HEK293 (cell line): ENCODE measurements at regions not wholly inside any gene's neighbourhood (a gene's known extent, or its start where the extent isn't known, plus 50 kb on each side); places are given as distances from the start of the nearest gene placed in this dataset.

Source experiments
- CTCF ChIA-PET: fragments of 350-600 bp; formaldehyde crosslinking; extraction: SDS; loops from one replicate; lab custom pipeline; 2021; ENCODE audit warnings: antibody characterized with exemption; lab: Yijun Ruan, JAX
- POLR2A ChIA-PET: fragments of 300-600 bp; formaldehyde crosslinking; extraction: SDS; loops from one replicate; lab custom pipeline; 2020; ENCODE audit warnings: antibody characterized with exemption, inconsistent platforms; lab: Yijun Ruan, JAX
- H3K27ac ChIP-seq: fragments of 200-500 bp; sonication (Bioruptor generic); 2 replicates; pipeline ENCODE4 v1.5.1; 2014; ENCODE audit warnings: low read depth, low read length, control low read depth, inconsistent platforms; ENCODE audit errors: extremely low read depth
- H3K36me3 ChIP-seq, 2 experiments: fragments of 200-500 bp in 1 of 2; sonication (Bioruptor generic) in 1 of 2; 1 replicate in 1 of 2; 2 replicates in 1 of 2; pipeline ENCODE4 v1.5.1; 2014 to 2017; ENCODE audit warnings: inconsistent platforms in 2 of 2, low read length in 2 of 2; ENCODE audit not compliant: control insufficient read depth in 2 of 2, insufficient read depth in 1 of 2
- H3K4me1 ChIP-seq: fragments of 200-500 bp; sonication (Bioruptor generic); 2 replicates; pipeline ENCODE4 v1.5.1; 2014; ENCODE audit warnings: mild to moderate bottlenecking, low read length, inconsistent platforms; ENCODE audit not compliant: control insufficient read depth, insufficient read depth
- H3K4me3 ChIP-seq: 2 replicates; pipeline ENCODE4 v1.5.1; 2011; ENCODE audit warnings: low read depth, mild to moderate bottlenecking, control low read depth, low read length, moderate library complexity
- H3K9me3 ChIP-seq: fragments of 200-500 bp; sonication (Bioruptor generic); 2 replicates; pipeline ENCODE4 v1.5.1; 2014; ENCODE audit warnings: low read depth, low read length, inconsistent platforms; ENCODE audit not compliant: control insufficient read depth, insufficient read depth
- BCL11A ChIP-seq: fragments of 450-650 bp; formaldehyde crosslinking; IDR thresholded peaks from 2 replicates; pipeline ENCODE4 v1.5.1; 2016; ENCODE audit warnings: low read depth, missing biosample characterization, missing genetic modification characterization
- ELK4 ChIP-seq: IDR thresholded peaks from 2 replicates; pipeline ENCODE4 v1.6.1; 2011; ENCODE audit warnings: mild to moderate bottlenecking, low read depth, low read length, borderline replicate concordance
- KLF17 ChIP-seq: fragments of 450-650 bp; formaldehyde crosslinking; IDR thresholded peaks from 2 replicates; pipeline ENCODE4 v1.5.1; 2016; ENCODE audit warnings: missing biosample characterization, missing genetic modification characterization
- PATZ1 ChIP-seq: fragments of 450-650 bp; formaldehyde crosslinking; IDR thresholded peaks from 2 replicates; pipeline ENCODE4 v1.5.1; 2016; ENCODE audit warnings: missing biosample characterization, missing genetic modification characterization
- PBX3 ChIP-seq: sonication (generic); formaldehyde crosslinking; IDR thresholded peaks from 2 replicates; pipeline ENCODE4 v1.8.1; 2022; ENCODE audit warnings: mild to moderate bottlenecking, moderate library complexity, missing genetic modification reagents
- SCRT2 ChIP-seq: fragments of 450-650 bp; formaldehyde crosslinking; IDR thresholded peaks from 2 replicates; pipeline ENCODE4 v1.5.1; 2016; ENCODE audit warnings: missing biosample characterization, missing genetic modification characterization
- SETDB1 ChIP-seq: IDR thresholded peaks from one replicate; pipeline ENCODE4 v1.6.1; 2017; ENCODE audit warnings: mild to moderate bottlenecking, low read length, moderate library complexity, mixed read lengths; ENCODE audit not compliant: insufficient read length
- SP7 ChIP-seq: fragments of 450-650 bp; formaldehyde crosslinking; IDR thresholded peaks from 2 replicates; pipeline ENCODE4 v1.5.1; 2016; ENCODE audit warnings: missing biosample characterization, missing genetic modification characterization
- ZBTB17 ChIP-seq: fragments of 450-650 bp; formaldehyde crosslinking; IDR thresholded peaks from 2 replicates; pipeline ENCODE4 v1.5.1; 2016; ENCODE audit warnings: missing biosample characterization, missing genetic modification characterization
- ZBTB7A ChIP-seq: fragments of 450-650 bp; formaldehyde crosslinking; IDR thresholded peaks from 2 replicates; pipeline ENCODE4 v1.5.1; 2016; ENCODE audit warnings: low read depth, missing biosample characterization, missing genetic modification characterization
- ZNF112 ChIP-seq: fragments of 450-650 bp; formaldehyde crosslinking; IDR thresholded peaks from 2 replicates; pipeline ENCODE4 v1.5.0; 2017; ENCODE audit warnings: missing biosample characterization, missing genetic modification characterization
- ZNF23 ChIP-seq: fragments of 450-650 bp; formaldehyde crosslinking; IDR thresholded peaks from 2 replicates; pipeline ENCODE4 v1.5.1; 2016; ENCODE audit warnings: missing biosample characterization, missing genetic modification characterization, borderline replicate concordance
- ZNF248 ChIP-seq: fragments of 450-650 bp; formaldehyde crosslinking; IDR thresholded peaks from 2 replicates; pipeline ENCODE4 v1.5.1; 2017; ENCODE audit warnings: missing biosample characterization, missing genetic modification characterization
- ZNF366 ChIP-seq: fragments of 450-650 bp; formaldehyde crosslinking; conservative IDR thresholded peaks from 2 replicates; pipeline ENCODE4 v1.5.1; 2016; ENCODE audit warnings: missing biosample characterization, missing genetic modification characterization
- ZNF530 ChIP-seq: fragments of 450-650 bp; formaldehyde crosslinking; IDR thresholded peaks from 2 replicates; pipeline ENCODE4 v1.5.1; 2016; ENCODE audit warnings: low read depth, missing biosample characterization, missing genetic modification characterization
- ZNF621 ChIP-seq: fragments of 450-650 bp; formaldehyde crosslinking; IDR thresholded peaks from 2 replicates; pipeline ENCODE4 v1.5.1; 2017; ENCODE audit warnings: missing biosample characterization, missing genetic modification characterization
- ZNF624 ChIP-seq: fragments of 450-650 bp; formaldehyde crosslinking; IDR thresholded peaks from 2 replicates; pipeline ENCODE4 v1.5.1; 2017; ENCODE audit warnings: missing biosample characterization, missing genetic modification characterization
- ZNF707 ChIP-seq: fragments of 450-650 bp; formaldehyde crosslinking; IDR thresholded peaks from 2 replicates; pipeline ENCODE4 v1.5.1; 2016; ENCODE audit warnings: missing biosample characterization, missing genetic modification characterization
- ZNF843 ChIP-seq: fragments of 450-650 bp; formaldehyde crosslinking; IDR thresholded peaks from 2 replicates; pipeline ENCODE4 v1.5.1; 2016; ENCODE audit warnings: missing biosample characterization, missing genetic modification characterization
- ZSCAN23 ChIP-seq: fragments of 450-650 bp; formaldehyde crosslinking; IDR thresholded peaks from 2 replicates; pipeline ENCODE4 v1.5.1; 2016; ENCODE audit warnings: missing biosample characterization, missing genetic modification characterization
- ZSCAN5A ChIP-seq: fragments of 450-650 bp; formaldehyde crosslinking; IDR thresholded peaks from 2 replicates; pipeline ENCODE4 v1.5.1; 2016; ENCODE audit warnings: missing biosample characterization, missing genetic modification characterization
- TF ChIP-seq, protein P1 (sequence below): fragments of 450-650 bp; formaldehyde crosslinking; conservative IDR thresholded peaks from 2 replicates; pipeline ENCODE4 v1.5.1; 2016; ENCODE audit warnings: low read depth, missing biosample characterization, missing genetic modification characterization

DNA sequence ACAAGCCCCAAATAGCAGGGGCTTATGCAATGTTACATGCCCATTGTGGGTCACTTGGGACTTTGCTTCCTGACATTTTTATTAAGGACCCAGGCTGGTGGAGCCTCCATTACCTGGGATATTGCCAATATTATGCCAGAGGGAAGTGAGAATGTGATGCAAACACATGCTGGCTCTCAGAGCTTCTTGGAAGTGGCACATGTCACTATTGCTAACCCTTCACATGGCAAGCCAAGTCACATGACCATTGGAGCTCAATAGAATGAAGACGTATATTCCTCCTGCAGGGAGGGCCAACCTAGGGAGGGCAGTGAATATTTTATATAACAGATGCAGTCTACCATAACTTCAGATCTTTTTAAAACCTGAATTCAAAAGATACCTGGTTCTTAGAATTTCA lies 140.7 kb upstream of the ZFP64 start:
- Histone ChIP-seq H3K4me3 (no peak overlapping the region), H3K36me3 (no peaks in the 10 kb centered on the region), H3K4me1 (no peaks in the 10 kb centered on the region), H3K9me3 (no peaks in the 10 kb centered on the region), H3K27ac (no peak overlapping the region)
- TF ChIP-seq SP7 (tag by site-specific recombination) (no peak), KLF17 (tag by site-specific recombination) (no peak), ZNF707 (no peak), ZNF248 (tag by site-specific recombination) (no peak), ZNF621 (no peak)
- TF ChIP-seq, protein P1, sequence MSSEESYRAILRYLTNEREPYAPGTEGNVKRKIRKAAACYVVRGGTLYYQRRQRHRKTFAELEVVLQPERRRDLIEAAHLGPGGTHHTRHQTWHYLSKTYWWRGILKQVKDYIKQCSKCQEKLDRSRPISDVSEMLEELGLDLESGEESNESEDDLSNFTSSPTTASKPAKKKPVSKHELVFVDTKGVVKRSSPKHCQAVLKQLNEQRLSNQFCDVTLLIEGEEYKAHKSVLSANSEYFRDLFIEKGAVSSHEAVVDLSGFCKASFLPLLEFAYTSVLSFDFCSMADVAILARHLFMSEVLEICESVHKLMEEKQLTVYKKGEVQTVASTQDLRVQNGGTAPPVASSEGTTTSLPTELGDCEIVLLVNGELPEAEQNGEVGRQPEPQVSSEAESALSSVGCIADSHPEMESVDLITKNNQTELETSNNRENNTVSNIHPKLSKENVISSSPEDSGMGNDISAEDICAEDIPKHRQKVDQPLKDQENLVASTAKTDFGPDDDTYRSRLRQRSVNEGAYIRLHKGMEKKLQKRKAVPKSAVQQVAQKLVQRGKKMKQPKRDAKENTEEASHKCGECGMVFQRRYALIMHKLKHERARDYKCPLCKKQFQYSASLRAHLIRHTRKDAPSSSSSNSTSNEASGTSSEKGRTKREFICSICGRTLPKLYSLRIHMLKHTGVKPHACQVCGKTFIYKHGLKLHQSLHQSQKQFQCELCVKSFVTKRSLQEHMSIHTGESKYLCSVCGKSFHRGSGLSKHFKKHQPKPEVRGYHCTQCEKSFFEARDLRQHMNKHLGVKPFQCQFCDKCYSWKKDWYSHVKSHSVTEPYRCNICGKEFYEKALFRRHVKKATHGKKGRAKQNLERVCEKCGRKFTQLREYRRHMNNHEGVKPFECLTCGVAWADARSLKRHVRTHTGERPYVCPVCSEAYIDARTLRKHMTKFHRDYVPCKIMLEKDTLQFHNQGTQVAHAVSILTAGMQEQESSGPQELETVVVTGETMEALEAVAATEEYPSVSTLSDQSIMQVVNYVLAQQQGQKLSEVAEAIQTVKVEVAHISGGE (tag by site-specific recombination): no peak
- POLR2A ChIA-PET: no interaction called here
- CTCF ChIA-PET: no interaction called here

DNA sequence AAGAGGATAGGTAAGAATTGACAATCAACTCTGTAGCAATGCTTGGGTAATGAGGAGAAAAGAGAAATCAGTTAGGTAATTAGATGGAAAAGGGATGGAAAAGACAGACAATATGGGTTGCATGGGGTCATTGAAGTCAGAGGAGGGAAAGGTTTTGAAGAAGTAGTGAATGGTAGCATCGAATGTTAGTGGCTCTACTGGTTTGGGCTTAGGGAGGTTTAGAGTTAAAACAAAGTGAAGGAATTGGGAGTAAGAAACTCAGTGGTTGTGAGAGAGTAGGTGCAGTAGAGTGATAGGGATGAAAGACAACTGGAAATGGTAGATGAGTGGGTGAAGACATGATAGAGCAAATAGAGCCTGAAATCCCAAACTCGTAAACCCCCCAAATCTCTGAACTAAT lies 140.1 kb upstream of the ZFP64 start:
- CTCF ChIA-PET: interaction anchor here (0.9 kb wide), 1 partner anchor 20 kb away, joined by 3 read pairs; no protein-coding TSS in a partner anchor

DNA sequence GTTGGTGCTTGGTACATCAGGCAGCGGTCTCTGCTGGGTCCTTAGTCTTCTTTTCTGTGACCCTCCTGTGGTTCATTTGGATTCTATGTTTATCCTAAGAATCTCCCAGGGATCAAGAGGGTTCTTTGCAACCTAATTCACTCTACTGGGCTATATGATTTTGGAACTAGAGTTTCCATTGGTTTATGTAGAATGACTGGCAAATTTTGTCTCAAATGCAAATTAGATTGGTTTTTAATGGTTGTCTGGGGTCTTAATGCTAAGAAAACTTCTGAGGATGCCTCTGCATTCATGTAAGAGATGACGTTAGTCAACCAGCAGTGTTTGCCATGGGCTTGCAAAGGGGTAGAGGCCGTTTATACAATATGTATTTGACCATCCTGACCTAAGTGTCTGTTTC lies 129.8 kb upstream of the ZFP64 start:
- Histone ChIP-seq H3K4me3 (no peak overlapping the region), H3K4me1 (no peaks in the 10 kb centered on the region), H3K27ac (no peak overlapping the region), H3K9me3 (no peaks in the 10 kb centered on the region), H3K36me3 (no peaks in the 10 kb centered on the region)
- CTCF ChIA-PET: interaction anchor here (2.9 kb wide), 1 partner anchor 9 kb away, joined by 18 read pairs; no protein-coding TSS in a partner anchor
- POLR2A ChIA-PET: no interaction called here
- TF ChIP-seq ZNF366 (tag by site-specific recombination) (no peak), PBX3 (no peak), SCRT2 (no peak), ZBTB7A (no peak), KLF17 (tag by site-specific recombination) (no peak), ZNF530 (tag by site-specific recombination) (no peak), ZSCAN5A (tag by site-specific recombination) (no peak), ZSCAN23 (tag by site-specific recombination) (no peak), ELK4 (no peak), ZNF112 (tag by site-specific recombination) (no peak), PATZ1 (tag by site-specific recombination) (no peak), ZNF843 (tag by site-specific recombination) (no peak), ZNF23 (no peak), SETDB1 (no peak), BCL11A (tag by site-specific recombination) (no peak)

More for the DNA sequence above, 140.1 kb upstream of the ZFP64 start:
- no peak overlapping the region for H3K27ac ChIP-seq
- no peaks in the 10 kb centered on the region for H3K4me1 ChIP-seq
- H3K9me3 ChIP-seq: no peaks in the 10 kb centered on the region
- TF ChIP-seq ZNF624: no peak
- 0 out of 2 replicates have a peak, but pooled peaks have one; percentile 21 for TF ChIP-seq ZBTB17
- TF ChIP-seq, all 188 proteins: peak for 1
- Histone ChIP-seq H3K36me3 (no peaks in the 10 kb centered on the region), H3K4me3 (no peak overlapping the region)
- POLR2A ChIA-PET: no interaction called here
